ENCODE measurements at regions not wholly inside any gene's neighbourhood (a gene's known extent, or its start where the extent isn't known, plus 50 kb on each side); places are given as distances from the start of the nearest gene placed in this dataset.

- peak; percentile 83 for DNase-seq
Measured at GRCh38 chrX:10749113-10749512, 128.7 kb upstream of the MID1 start.

GRCh38 chrX:10750581-10750980 is 130.2 kb upstream of the MID1 start:
- no peak for DNase-seq

- DNase-seq: no peak
Measured at GRCh38 chrX:10753116-10753515, 132.7 kb upstream of the MID1 start.

GRCh38 chrX:10754445-10754844 is 134.1 kb upstream of the MID1 start:
- DNase-seq: no peak

GRCh38 chrX:10755439-10756334 is 135.3 kb upstream of the MID1 start:
- peak; percentile 81 for DNase-seq

GRCh38 chrX:10756441-10756840 is 136.1 kb upstream of the MID1 start:
- peak; percentile 91 for DNase-seq

GRCh38 chrX:10759141-10759799 is 138.9 kb upstream of the MID1 start:
- DNase-seq: no peak

- DNase-seq: no peak
Measured at GRCh38 chrX:10761447-10761846, 141.1 kb upstream of the MID1 start.

- peak; percentile 32 for DNase-seq
Measured at GRCh38 chrX:10769195-10769594, 148.8 kb upstream of the MID1 start.

GRCh38 chrX:10769696-10770619 is 149.6 kb upstream of the MID1 start:
- peak; percentile 43 for DNase-seq

GRCh38 chrX:10773318-10773717 is 152.9 kb upstream of the MID1 start:
- no peak for DNase-seq

- no peak for DNase-seq
Measured at GRCh38 chrX:10781847-10782530, 161.6 kb upstream of the MID1 start.

- DNase-seq: no peak
Measured at GRCh38 chrX:10783451-10783995, 163.1 kb upstream of the MID1 start.

- DNase-seq: no peak
Measured at GRCh38 chrX:10787264-10787663, 166.9 kb upstream of the MID1 start.

- no peak for DNase-seq
Measured at GRCh38 chrX:10794203-10794630, 173.8 kb upstream of the MID1 start.

- no peak for DNase-seq
Measured at GRCh38 chrX:10795721-10796120, 175.3 kb upstream of the MID1 start.

GRCh38 chrX:10797466-10797865 is 177.1 kb upstream of the MID1 start:
- peak; percentile 45 for DNase-seq

GRCh38 chrX:10798041-10798440 is 177.7 kb upstream of the MID1 start:
- no peak for DNase-seq

- DNase-seq: peak; percentile 32
Measured at GRCh38 chrX:10800796-10801195, 180.4 kb upstream of the MID1 start.

- peak; percentile 26 for DNase-seq
Measured at GRCh38 chrX:10811111-10811510, 190.7 kb upstream of the MID1 start.

GRCh38 chrX:10813761-10814160 is 193.4 kb upstream of the MID1 start:
- no peak for DNase-seq

GRCh38 chrX:10818651-10819050 is 198.3 kb upstream of the MID1 start:
- no peak for DNase-seq
